Fibroblast of villous mesenchyme (primary cell): ENCODE measurements at regions not wholly inside any gene's neighbourhood (a gene's known extent, or its start where the extent isn't known, plus 50 kb on each side); places are given as distances from the start of the nearest gene placed in this dataset.

Source experiments
- DNase-seq: peaks from one replicate; pipeline ENCODE4 v3.0.0-alpha.2; 2010; ENCODE audit warnings: low read depth
- H3K4me3 ChIP-seq: 2 replicates; pipeline ENCODE4 v1.5.1; 2011; ENCODE audit warnings: low read depth, mild to moderate bottlenecking, low read length
- TF ChIP-seq, protein P1 (sequence below): IDR thresholded peaks from 2 replicates; pipeline ENCODE4 v1.5.1; 2012; ENCODE audit warnings: low read depth, mild to moderate bottlenecking, low read length; ENCODE audit not compliant: insufficient read depth

DNA sequence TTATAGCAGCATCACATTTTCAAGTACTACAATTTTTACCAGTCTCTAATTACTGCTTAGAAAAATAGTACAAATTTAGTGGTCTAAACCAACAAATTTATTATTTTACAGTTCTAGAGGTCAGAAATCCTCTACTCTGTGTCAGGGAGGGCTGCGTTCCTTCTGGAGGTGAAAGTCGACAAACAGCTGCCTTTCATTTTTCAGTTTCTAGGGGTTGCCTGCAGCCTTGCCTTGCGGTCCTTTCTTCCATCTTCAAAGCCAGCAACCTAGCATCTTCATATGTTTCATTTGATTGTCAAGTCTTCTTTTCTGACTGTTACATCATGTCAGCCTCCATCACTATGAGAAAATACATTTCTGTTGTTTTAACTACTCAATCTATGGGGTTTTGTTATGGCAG is 1022.1 kb downstream of the CDH18 start:
- no peak overlapping the region for H3K4me3 ChIP-seq
- no peak for DNase-seq
- TF ChIP-seq, protein P1, sequence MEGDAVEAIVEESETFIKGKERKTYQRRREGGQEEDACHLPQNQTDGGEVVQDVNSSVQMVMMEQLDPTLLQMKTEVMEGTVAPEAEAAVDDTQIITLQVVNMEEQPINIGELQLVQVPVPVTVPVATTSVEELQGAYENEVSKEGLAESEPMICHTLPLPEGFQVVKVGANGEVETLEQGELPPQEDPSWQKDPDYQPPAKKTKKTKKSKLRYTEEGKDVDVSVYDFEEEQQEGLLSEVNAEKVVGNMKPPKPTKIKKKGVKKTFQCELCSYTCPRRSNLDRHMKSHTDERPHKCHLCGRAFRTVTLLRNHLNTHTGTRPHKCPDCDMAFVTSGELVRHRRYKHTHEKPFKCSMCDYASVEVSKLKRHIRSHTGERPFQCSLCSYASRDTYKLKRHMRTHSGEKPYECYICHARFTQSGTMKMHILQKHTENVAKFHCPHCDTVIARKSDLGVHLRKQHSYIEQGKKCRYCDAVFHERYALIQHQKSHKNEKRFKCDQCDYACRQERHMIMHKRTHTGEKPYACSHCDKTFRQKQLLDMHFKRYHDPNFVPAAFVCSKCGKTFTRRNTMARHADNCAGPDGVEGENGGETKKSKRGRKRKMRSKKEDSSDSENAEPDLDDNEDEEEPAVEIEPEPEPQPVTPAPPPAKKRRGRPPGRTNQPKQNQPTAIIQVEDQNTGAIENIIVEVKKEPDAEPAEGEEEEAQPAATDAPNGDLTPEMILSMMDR: no peak

DNA sequence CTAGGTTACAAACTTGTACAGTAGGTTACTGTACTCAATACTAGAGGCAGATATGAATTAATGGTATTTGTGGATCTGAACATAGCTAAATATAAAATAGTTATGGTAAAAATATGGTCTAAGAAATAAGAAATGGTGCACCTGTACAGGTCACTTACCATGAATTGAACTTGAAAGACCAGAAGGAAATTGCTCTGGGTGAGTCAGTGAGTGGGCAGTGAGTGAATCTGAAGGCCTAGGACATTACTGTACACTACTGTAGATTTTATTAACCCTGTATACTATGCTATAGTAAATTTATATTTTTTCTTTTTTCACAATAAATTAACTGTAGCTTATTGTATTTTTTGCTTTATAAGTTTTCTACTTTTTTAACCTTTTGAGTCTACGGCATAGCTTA is 1020.4 kb downstream of the CDH18 start:
- no peak overlapping the region for H3K4me3 ChIP-seq
- no peak for DNase-seq
- TF ChIP-seq, protein P1: no peak

- TF ChIP-seq, protein P1: no peak
- H3K4me3 ChIP-seq: no peak overlapping the region
- DNase-seq: no peak
These were observed 1019.0 kb downstream of the CDH18 start for GRCh38 chr5:18968966-18969365.

DNA sequence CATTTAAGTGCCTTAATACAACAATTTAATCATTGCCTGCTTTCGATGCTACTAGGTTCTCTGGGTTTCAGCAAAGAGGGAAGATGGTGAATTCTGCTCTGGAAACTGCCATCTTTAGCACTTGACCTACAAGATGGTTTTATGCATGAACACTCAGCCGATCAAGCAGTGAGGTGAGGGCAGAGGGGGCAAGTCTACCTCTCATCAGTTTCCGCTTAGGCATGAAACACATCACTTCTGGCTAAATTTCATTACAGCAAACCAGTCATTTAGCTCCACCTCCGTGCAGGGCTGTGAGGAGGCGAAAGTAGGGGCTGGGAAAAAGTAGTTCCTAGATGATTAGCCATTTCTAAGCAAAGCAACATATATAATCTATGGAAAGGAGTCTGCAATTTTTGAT is 1018.0 kb downstream of the CDH18 start:
- H3K4me3 ChIP-seq: no peak overlapping the region
- TF ChIP-seq, protein P1: no peak
- DNase-seq: no peak

DNA sequence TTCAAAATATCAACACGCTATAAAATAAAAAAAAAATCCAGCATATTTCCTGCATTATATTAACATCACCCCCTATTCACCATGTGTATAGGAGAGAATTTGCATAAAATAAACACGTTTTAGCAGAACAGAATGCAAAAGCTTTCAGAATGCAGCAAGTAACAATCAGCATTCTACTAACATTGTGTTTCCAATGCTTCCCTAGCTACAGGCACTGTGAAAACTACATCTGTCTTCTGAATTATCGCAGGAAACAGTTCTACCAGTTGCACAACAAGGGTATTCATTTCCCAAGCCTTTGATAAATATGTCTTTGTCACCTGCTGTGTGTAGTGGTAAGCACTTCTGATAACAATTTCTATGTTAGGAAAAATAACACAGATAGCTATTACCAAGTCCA is 1015.8 kb downstream of the CDH18 start:
- no peak overlapping the region for H3K4me3 ChIP-seq
- TF ChIP-seq, protein P1: no peak
- no peak for DNase-seq

DNA sequence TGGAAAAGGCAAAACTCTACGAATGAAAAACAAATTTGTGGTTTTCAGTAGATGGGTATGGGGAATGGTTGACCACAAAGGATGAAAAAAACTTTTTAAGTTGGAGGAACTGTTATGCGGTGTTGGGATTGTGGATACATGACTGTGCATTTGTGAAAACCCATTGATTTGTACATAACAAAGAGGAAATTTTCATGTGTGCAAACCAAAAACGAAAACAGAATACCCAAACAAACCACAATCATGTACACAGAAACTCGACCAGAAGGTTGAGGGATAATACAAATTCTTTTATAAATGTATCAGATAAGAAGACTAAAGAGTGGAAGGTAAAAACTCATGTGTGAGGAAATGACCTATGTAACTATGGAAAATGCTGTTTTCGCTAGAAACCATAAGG is 1012.4 kb downstream of the CDH18 start:
- DNase-seq: no peak
- TF ChIP-seq, protein P1: no peak
- H3K4me3 ChIP-seq: no peak overlapping the region

DNA sequence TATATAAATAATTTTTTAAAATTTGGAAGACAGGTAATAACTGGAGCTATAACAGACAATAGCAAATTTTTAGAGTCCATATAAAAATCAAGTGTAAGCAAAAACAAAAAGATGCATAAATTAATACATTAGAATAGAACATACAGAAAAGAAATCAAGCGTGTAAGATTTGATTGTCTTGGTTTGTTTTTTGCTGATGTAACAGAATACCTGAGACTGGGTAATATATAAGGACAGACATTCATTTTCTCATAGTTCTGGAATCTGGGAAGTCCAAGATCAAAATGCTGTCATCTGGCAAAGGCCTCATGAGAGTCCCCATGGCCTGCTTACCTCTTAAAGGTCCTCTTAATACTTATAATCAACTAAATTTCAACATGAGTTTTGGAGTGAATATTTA is 1010.1 kb downstream of the CDH18 start:
- no peak overlapping the region for H3K4me3 ChIP-seq

More for the DNA sequence above, 1010.1 kb downstream of the CDH18 start:
- no peak for DNase-seq
- TF ChIP-seq, protein P1: no peak
